ENCODE measurements at regions not wholly inside any gene's neighbourhood (a gene's known extent, or its start where the extent isn't known, plus 50 kb on each side); places are given as distances from the start of the nearest gene placed in this dataset.
A peak's percentile ranks its signal among the peaks of the same experiment; 100 is the strongest.

- no peak overlapping the region for H3K4me3 ChIP-seq (ENCODE audit: low read depth, low read length)
- no peaks in the 10 kb centered on the region for H3K27me3 ChIP-seq (ENCODE audit: insufficient read depth, low read length)
- H3K36me3 ChIP-seq (ENCODE audit: insufficient read depth, low read length) = no peaks in the 10 kb centered on the region
- H3K4me1 ChIP-seq (ENCODE audit: control insufficient read depth, insufficient read depth, low read length, unreplicated experiment) = peaks cover 20% of the 10 kb centered on the region
- H3K27ac ChIP-seq (ENCODE audit: low read depth, low read length) = no peak overlapping the region
- H2AFZ ChIP-seq (ENCODE audit: low read length, unreplicated experiment) = no peak overlapping the region
- no peaks in the 10 kb centered on the region for H3K79me2 ChIP-seq (ENCODE audit: control insufficient read depth, insufficient read depth, low read length, unreplicated experiment)
Observed at GRCh38 chr9:91053824-91054223, 252.2 kb downstream of the SYK start.

DNA sequence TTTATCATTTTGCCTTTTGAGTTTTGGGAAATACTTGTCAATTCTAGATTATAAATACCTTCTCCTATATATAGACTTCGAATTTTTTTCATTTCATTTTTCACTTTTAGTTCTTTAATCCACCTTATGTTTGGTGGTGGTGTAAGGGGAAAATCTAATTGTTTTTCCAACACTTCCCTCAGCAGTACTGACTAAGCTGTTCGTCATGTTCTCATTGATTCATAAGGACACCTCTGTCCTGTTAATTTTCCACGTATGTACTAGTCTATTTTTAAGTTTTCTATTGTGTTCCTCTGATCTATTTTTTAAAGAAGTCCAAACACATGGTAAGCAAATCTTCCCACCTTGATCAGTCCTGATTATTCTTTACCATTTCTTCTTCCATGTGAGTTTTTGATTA is 254.2 kb downstream of the SYK start:
- H3K27ac ChIP-seq (ENCODE audit: low read depth, low read length) = no peak overlapping the region
- no peaks in the 10 kb centered on the region for H3K27me3 ChIP-seq (ENCODE audit: insufficient read depth, low read length)
- no peak overlapping the region for H3K4me3 ChIP-seq (ENCODE audit: low read depth, low read length)
- no peaks in the 10 kb centered on the region for H3K79me2 ChIP-seq (ENCODE audit: control insufficient read depth, insufficient read depth, low read length, unreplicated experiment)
- peaks cover 34% of the 10 kb centered on the region for H3K4me1 ChIP-seq (ENCODE audit: control insufficient read depth, insufficient read depth, low read length, unreplicated experiment)
- H3K36me3 ChIP-seq (ENCODE audit: insufficient read depth, low read length) = no peaks in the 10 kb centered on the region
- no peak overlapping the region for H2AFZ ChIP-seq (ENCODE audit: low read length, unreplicated experiment)

DNA sequence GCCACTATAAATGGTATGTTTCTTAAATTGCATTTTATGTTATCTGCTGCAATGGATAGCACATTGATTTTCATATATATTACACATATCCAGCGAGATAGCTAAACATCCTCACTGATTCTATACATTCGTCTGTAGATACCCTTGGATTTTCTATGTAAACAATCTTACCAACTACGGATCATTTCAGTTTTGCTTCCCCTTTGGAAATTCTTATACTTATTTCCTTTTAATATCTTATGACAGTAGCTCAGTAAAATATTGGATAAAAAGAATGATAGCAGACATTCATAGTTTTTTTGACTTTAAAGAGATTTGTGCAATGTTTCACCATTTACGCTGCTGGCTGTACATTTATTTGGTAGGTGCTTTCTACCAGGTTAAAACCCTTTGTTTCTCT is 254.9 kb downstream of the SYK start:
- Histone ChIP-seq H3K27me3 (ENCODE audit: insufficient read depth, low read length) (no peaks in the 10 kb centered on the region), H3K4me1 (ENCODE audit: control insufficient read depth, insufficient read depth, low read length, unreplicated experiment) (peaks cover 41% of the 10 kb centered on the region), H3K27ac (ENCODE audit: low read depth, low read length) (peak overlapping the region; percentile 71), H2AFZ (ENCODE audit: low read length, unreplicated experiment) (no peak overlapping the region), H3K36me3 (ENCODE audit: insufficient read depth, low read length) (no peaks in the 10 kb centered on the region), H3K79me2 (ENCODE audit: control insufficient read depth, insufficient read depth, low read length, unreplicated experiment) (no peaks in the 10 kb centered on the region), H3K4me3 (ENCODE audit: low read depth, low read length) (no peak overlapping the region)

GRCh38 chr9:91056917-91057316 is 255.3 kb downstream of the SYK start:
- H3K4me1 ChIP-seq (ENCODE audit: control insufficient read depth, insufficient read depth, low read length, unreplicated experiment) = peaks cover 45% of the 10 kb centered on the region
- no peak overlapping the region for H3K4me3 ChIP-seq (ENCODE audit: low read depth, low read length)
- H3K79me2 ChIP-seq (ENCODE audit: control insufficient read depth, insufficient read depth, low read length, unreplicated experiment) = no peaks in the 10 kb centered on the region
- peak overlapping the region; percentile 71 for H3K27ac ChIP-seq (ENCODE audit: low read depth, low read length)
- no peaks in the 10 kb centered on the region for H3K27me3 ChIP-seq (ENCODE audit: insufficient read depth, low read length)
- H3K36me3 ChIP-seq (ENCODE audit: insufficient read depth, low read length) = no peaks in the 10 kb centered on the region
- H2AFZ ChIP-seq (ENCODE audit: low read length, unreplicated experiment) = peak overlapping the region; percentile 28

GRCh38 chr9:91059713-91060112 is 258.1 kb downstream of the SYK start:
- H3K4me3 ChIP-seq (ENCODE audit: low read depth, low read length) = no peak overlapping the region
- peak overlapping the region; percentile 98 for H3K27ac ChIP-seq (ENCODE audit: low read depth, low read length)
- H3K4me1 ChIP-seq (ENCODE audit: control insufficient read depth, insufficient read depth, low read length, unreplicated experiment) = peaks cover 51% of the 10 kb centered on the region
- no peaks in the 10 kb centered on the region for H3K36me3 ChIP-seq (ENCODE audit: insufficient read depth, low read length)
- H2AFZ ChIP-seq (ENCODE audit: low read length, unreplicated experiment) = no peak overlapping the region
- H3K79me2 ChIP-seq (ENCODE audit: control insufficient read depth, insufficient read depth, low read length, unreplicated experiment) = no peaks in the 10 kb centered on the region
- H3K27me3 ChIP-seq (ENCODE audit: insufficient read depth, low read length) = no peaks in the 10 kb centered on the region

GRCh38 chr9:91060520-91061343 is 259.1 kb downstream of the SYK start:
- Histone ChIP-seq H2AFZ (ENCODE audit: low read length, unreplicated experiment) (peak overlapping the region; percentile 63), H3K27me3 (ENCODE audit: insufficient read depth, low read length) (no peaks in the 10 kb centered on the region), H3K4me1 (ENCODE audit: control insufficient read depth, insufficient read depth, low read length, unreplicated experiment) (peaks cover 51% of the 10 kb centered on the region), H3K4me3 (ENCODE audit: low read depth, low read length) (peak overlapping the region; percentile 61), H3K27ac (ENCODE audit: low read depth, low read length) (peak overlapping the region; percentile 98), H3K36me3 (ENCODE audit: insufficient read depth, low read length) (no peaks in the 10 kb centered on the region), H3K79me2 (ENCODE audit: control insufficient read depth, insufficient read depth, low read length, unreplicated experiment) (no peaks in the 10 kb centered on the region)

GRCh38 chr9:91061506-91061905 is 259.9 kb downstream of the SYK start:
- Histone ChIP-seq H3K27me3 (ENCODE audit: insufficient read depth, low read length) (no peaks in the 10 kb centered on the region), H3K4me3 (ENCODE audit: low read depth, low read length) (peak overlapping the region; percentile 61; the same call in 1 of the 2 replicates), H3K36me3 (ENCODE audit: insufficient read depth, low read length) (no peaks in the 10 kb centered on the region), H2AFZ (ENCODE audit: low read length, unreplicated experiment) (no peak overlapping the region), H3K27ac (ENCODE audit: low read depth, low read length) (peak overlapping the region; percentile 98), H3K79me2 (ENCODE audit: control insufficient read depth, insufficient read depth, low read length, unreplicated experiment) (no peaks in the 10 kb centered on the region), H3K4me1 (ENCODE audit: control insufficient read depth, insufficient read depth, low read length, unreplicated experiment) (peaks cover 45% of the 10 kb centered on the region)

DNA sequence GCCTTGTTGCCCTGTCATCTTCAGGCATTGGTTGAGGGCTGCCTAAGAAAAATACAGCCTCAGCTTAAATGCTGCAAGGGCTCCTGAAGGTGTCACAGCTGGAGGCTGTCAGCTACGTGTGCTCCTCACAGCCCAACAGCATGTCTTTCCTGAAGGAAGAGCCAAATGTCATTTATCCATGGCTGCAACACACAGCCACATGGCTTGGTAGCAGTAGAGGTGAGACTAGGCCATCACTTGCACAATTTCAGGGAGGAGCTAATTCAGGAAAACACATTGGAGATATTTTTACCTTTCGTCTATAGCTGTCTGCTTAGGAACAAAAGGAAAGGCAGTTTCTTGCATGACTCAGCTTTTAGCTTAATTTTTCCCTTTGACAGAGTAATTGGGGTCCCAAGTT is 260.7 kb downstream of the SYK start:
- Histone ChIP-seq H3K36me3 (ENCODE audit: insufficient read depth, low read length) (no peaks in the 10 kb centered on the region), H3K4me3 (ENCODE audit: low read depth, low read length) (no peak overlapping the region), H3K27me3 (ENCODE audit: insufficient read depth, low read length) (no peaks in the 10 kb centered on the region), H3K79me2 (ENCODE audit: control insufficient read depth, insufficient read depth, low read length, unreplicated experiment) (no peaks in the 10 kb centered on the region), H2AFZ (ENCODE audit: low read length, unreplicated experiment) (no peak overlapping the region), H3K27ac (ENCODE audit: low read depth, low read length) (no peak overlapping the region; the same call in 1 of the 2 replicates), H3K4me1 (ENCODE audit: control insufficient read depth, insufficient read depth, low read length, unreplicated experiment) (peaks cover 38% of the 10 kb centered on the region)

DNA sequence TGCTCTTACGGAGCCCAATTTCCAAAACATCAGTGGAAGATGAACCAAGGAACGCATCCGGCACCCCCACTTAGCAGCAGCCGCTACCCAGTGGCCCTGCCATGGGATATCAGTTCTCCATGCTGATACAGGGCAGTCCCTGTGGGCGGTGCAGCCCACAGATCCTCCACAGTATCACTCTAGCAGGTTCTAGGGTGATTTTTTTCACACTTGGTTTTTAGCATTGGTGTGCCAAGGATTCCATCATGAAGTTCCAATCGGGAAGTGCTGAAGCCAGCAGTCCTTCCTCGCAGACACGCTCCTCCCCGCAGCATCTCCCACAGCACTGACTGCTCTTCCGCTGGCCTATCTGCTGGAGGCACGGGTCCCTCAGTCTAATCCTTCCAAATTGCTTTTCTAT is 261.9 kb downstream of the SYK start:
- H3K27ac ChIP-seq (ENCODE audit: low read depth, low read length) = no peak overlapping the region

DNA sequence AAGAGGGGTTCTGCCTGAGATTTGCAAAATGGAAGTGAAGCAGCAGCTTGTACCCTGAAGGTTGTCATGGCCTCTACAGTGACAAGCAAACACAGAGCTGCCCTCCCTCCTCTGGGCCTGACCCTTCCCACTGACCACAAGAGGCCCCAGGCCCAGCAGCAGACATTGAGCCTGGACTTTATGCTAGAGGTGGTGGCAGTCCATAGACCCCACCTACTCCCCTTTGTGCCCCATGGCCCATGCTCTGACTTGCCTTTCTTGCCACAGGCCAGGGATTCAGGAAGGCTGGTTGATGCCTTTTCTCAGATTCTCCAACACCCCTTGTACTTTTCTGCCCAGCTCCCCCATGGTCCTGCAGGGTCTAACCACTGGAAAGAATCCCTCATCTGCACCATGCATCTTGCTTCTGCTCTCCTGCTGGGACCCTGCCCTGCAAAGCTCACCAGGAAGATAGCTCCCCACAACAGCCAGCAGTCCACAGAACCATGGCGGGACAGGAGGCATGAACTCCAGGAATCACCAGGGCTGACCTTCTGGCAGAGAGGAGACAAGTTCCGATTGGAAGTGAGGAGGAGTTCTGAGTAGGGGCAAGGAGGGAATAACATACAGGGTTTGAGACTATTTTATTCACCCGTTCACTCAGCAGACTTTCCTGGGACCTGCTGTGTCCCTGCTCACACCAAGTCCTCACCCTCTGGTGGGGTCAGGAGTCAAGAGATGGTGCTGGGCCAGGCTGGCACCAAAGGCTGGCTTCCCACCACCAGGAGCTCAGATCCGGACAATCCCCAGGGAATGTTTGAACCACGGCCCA is 263.8 kb downstream of the SYK start:
- no peak overlapping the region for H3K4me3 ChIP-seq (ENCODE audit: low read depth, low read length)
- no peak overlapping the region for H2AFZ ChIP-seq (ENCODE audit: low read length, unreplicated experiment)
- H3K79me2 ChIP-seq (ENCODE audit: control insufficient read depth, insufficient read depth, low read length, unreplicated experiment) = no peaks in the 10 kb centered on the region
- peaks cover 19% of the 10 kb centered on the region for H3K4me1 ChIP-seq (ENCODE audit: control insufficient read depth, insufficient read depth, low read length, unreplicated experiment)
- no peaks in the 10 kb centered on the region for H3K27me3 ChIP-seq (ENCODE audit: insufficient read depth, low read length)
- no peaks in the 10 kb centered on the region for H3K36me3 ChIP-seq (ENCODE audit: insufficient read depth, low read length)
- H3K27ac ChIP-seq (ENCODE audit: low read depth, low read length) = no peak overlapping the region

More for the DNA sequence above, 261.9 kb downstream of the SYK start:
- no peak overlapping the region for H3K4me3 ChIP-seq (ENCODE audit: low read depth, low read length)
- H2AFZ ChIP-seq (ENCODE audit: low read length, unreplicated experiment) = no peak overlapping the region
- peaks cover 33% of the 10 kb centered on the region for H3K4me1 ChIP-seq (ENCODE audit: control insufficient read depth, insufficient read depth, low read length, unreplicated experiment)
- H3K79me2 ChIP-seq (ENCODE audit: control insufficient read depth, insufficient read depth, low read length, unreplicated experiment) = no peaks in the 10 kb centered on the region
- no peaks in the 10 kb centered on the region for H3K36me3 ChIP-seq (ENCODE audit: insufficient read depth, low read length)
- no peaks in the 10 kb centered on the region for H3K27me3 ChIP-seq (ENCODE audit: insufficient read depth, low read length)

Data from ACC112 (cell line).